GM12875 (cell line): ENCODE measurements at regions not wholly inside any gene's neighbourhood (a gene's known extent, or its start where the extent isn't known, plus 50 kb on each side); places are given as distances from the start of the nearest gene placed in this dataset.

ENCODE experiments used
- H3K4me3 ChIP-seq: one replicate; pipeline ENCODE4 v1.5.1; 2011; ENCODE audit warnings: low read depth, low read length, control low read depth
- CTCF ChIP-seq: IDR thresholded peaks from 2 replicates; pipeline ENCODE4 v1.5.1; 2011; ENCODE audit warnings: low read depth, mild to moderate bottlenecking, control low read depth, inconsistent platforms, low read length, moderate library complexity, borderline replicate concordance; ENCODE audit not compliant: insufficient read depth

DNA sequence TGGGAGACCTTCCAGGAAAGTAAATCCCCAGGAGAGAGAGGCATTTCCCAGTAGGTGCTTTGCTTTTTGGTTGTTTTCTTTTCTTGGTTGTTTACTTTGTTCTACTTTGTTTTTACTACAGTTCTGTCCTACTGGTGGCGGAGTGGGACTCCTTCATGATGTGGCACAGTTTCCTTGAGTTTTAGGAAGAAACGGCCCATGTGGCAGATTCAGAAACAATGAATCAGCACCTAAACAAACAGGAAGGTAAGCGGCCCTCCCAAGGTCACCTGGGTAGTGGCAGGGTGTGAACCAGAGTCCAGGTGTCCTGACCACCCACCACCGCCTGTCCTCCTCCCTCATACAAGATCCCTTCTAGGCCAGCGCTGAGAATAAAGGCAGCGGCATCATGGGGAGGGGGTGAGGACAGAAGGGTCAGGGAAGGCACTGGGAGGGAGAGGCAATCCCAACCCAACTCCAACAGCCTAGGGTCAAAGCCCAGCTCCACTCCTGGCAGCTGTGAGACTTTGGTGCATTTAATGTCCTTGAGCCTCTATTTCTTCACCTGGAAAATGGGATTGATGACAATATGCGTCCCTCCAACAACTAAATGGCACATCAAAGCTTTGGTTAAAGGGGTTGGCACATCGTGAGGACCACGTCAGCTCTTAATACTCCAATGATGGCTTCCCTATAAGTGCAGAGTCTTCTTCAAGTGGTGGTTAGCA is 111.5 kb upstream of the BCL2L14 start:
- no peak overlapping the region for H3K4me3 ChIP-seq
- TF ChIP-seq CTCF, result no peak

GRCh38 chr12:11960646-11961045 is 110.1 kb upstream of the BCL2L14 start:
- H3K4me3 ChIP-seq, result no peak overlapping the region
- no peak for TF ChIP-seq CTCF

DNA sequence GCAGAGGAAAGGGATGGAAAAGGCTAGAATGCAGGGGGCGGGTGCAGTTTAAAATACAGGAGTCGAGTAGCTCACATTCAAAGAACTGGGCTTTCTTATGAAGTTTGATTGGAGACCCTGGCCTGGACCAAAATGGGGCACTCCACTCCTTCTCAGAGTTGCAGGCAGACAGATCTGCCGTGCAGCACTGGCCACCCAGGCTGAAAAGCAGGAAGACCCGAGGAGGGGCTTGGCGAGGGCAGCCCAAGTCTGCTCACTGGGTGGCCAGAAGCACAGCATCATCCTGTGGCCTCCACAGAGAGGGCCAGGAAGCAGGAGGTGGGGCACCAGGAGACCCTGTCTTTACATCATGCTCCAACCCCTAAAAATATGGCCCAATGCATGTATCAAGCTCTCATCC is 109.1 kb upstream of the BCL2L14 start:
- H3K4me3 ChIP-seq, result no peak overlapping the region
- TF ChIP-seq CTCF, result no peak

GRCh38 chr12:11962860-11963259 is 107.9 kb upstream of the BCL2L14 start:
- TF ChIP-seq CTCF, result no peak
- H3K4me3 ChIP-seq, result no peak overlapping the region

DNA sequence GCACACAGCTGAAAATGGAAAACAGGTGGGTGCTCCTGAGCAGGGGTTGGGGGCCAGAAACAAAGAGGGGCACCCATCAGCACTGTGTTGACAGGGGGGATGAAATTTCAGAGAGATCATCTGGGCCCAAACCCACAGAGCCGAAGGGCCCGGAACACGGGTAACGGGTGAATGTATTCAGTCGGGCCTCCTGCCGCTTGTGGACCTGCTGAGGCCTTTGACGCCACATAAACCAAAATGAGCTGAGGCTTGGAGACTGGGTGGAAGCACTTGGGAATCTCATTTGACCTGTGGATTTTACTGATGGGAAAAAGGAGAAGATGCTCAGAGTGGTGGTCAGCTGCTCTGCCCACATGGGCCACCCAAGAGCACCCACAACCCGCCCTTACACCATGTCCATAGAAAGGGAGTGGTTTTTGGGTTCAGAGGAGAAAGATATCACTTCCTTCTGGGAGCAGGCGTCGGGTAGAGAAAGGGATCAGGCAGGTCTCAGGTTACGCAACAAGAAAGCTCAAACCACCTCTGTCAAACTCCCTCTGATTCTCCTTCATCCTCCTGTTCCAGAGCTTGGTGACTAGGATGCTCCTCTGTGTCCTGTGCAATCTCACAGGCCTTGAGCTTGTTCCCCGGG is 106.8 kb upstream of the BCL2L14 start:
- H3K4me3 ChIP-seq, result no peak overlapping the region
- no peak for TF ChIP-seq CTCF

GRCh38 chr12:11965258-11965910 is 105.4 kb upstream of the BCL2L14 start:
- TF ChIP-seq CTCF, result no peak
- no peak overlapping the region for H3K4me3 ChIP-seq
